Brain microvascular endothelial cell (primary cell): ENCODE measurements at regions not wholly inside any gene's neighbourhood (a gene's known extent, or its start where the extent isn't known, plus 50 kb on each side); places are given as distances from the start of the nearest gene placed in this dataset.
"Not testable (repeated sequence)": the region's sequence is repeated elsewhere in the genome, so short reads cannot be mapped to it uniquely, and the experiment has no call there.

Source experiments
- DNase-seq: peaks from one replicate; pipeline ENCODE4 v3.0.0-alpha.2; 2020
- H3K27ac ChIP-seq: fragments of 250-450 bp; sonication (Bioruptor Pico); 2 replicates; pipeline ENCODE4 v1.5.1; 2020; ENCODE audit warnings: mild to moderate bottlenecking, moderate library complexity
- H3K27me3 ChIP-seq: fragments of 250-450 bp; sonication (Bioruptor Pico); replicated peaks from 2 replicates; pipeline ENCODE4 v1.5.1; 2020; ENCODE audit warnings: mild to moderate bottlenecking
- H3K36me3 ChIP-seq: fragments of 250-450 bp; sonication (Bioruptor Pico); replicated peaks from 2 replicates; pipeline ENCODE4 v1.5.1; 2020; ENCODE audit warnings: mild to moderate bottlenecking
- H3K4me3 ChIP-seq: 2 replicates; pipeline ENCODE4 v1.5.1; 2011; ENCODE audit warnings: low read depth, mild to moderate bottlenecking, control low read depth, low read length, moderate library complexity
- CTCF ChIP-seq: IDR thresholded peaks from 2 replicates; pipeline ENCODE4 v1.5.1; 2011; ENCODE audit warnings: low read depth, mild to moderate bottlenecking, moderate library complexity, low read length, control low read depth, inconsistent platforms; ENCODE audit errors: missing control alignments
- in situ Hi-C: cut with HindIII; loops from 2 replicates; pipeline ENCODE4 v1.10.0; 2017; ENCODE audit warnings: low sequenced_read_pairs, low pct_ligation_motif_present

- in situ Hi-C loops: no loop called here
- no peaks in the 10 kb centered on the region for H3K36me3 ChIP-seq
- peak; percentile 62 for DNase-seq
- H3K27ac ChIP-seq: no peak overlapping the region
- no peak for TF ChIP-seq CTCF
- no peak overlapping the region for H3K4me3 ChIP-seq
- no peaks in the 10 kb centered on the region for H3K27me3 ChIP-seq
These were observed 214.9 kb downstream of the KTN1 start for GRCh38 chr14:55794655-55795595.

- peak overlapping the region; percentile 45 for H3K27ac ChIP-seq
- H3K4me3 ChIP-seq, H3K27me3 ChIP-seq, in situ Hi-C loops, H3K36me3 ChIP-seq: not testable (repeated sequence)
- DNase-seq: peak; percentile 82
These were observed 216.5 kb downstream of the KTN1 start for GRCh38 chr14:55796513-55796912.

GRCh38 chr14:55798406-55798805, 218.4 kb downstream of the KTN1 start:
- in situ Hi-C loops: no loop called here
- H3K36me3 ChIP-seq: no peaks in the 10 kb centered on the region
- TF ChIP-seq CTCF: no peak

GRCh38 chr14:55799508-55800095, 219.6 kb downstream of the KTN1 start:
- in situ Hi-C loops: no loop called here
- DNase-seq: no peak
- H3K27me3 ChIP-seq: no peaks in the 10 kb centered on the region
- TF ChIP-seq CTCF: no peak
- H3K4me3 ChIP-seq: no peak overlapping the region
- no peaks in the 10 kb centered on the region for H3K36me3 ChIP-seq
- H3K27ac ChIP-seq: no peak overlapping the region

More at GRCh38 chr14:55798406-55798805, 218.4 kb downstream of the KTN1 start:
- no peak for DNase-seq
- H3K4me3 ChIP-seq: no peak overlapping the region
- H3K27ac ChIP-seq: no peak overlapping the region
- H3K27me3 ChIP-seq: no peaks in the 10 kb centered on the region

- no peaks in the 10 kb centered on the region for H3K36me3 ChIP-seq
- no peak for TF ChIP-seq CTCF
- H3K4me3 ChIP-seq: no peak overlapping the region
- H3K27ac ChIP-seq: no peak overlapping the region
- DNase-seq: no peak
- in situ Hi-C loops: no loop called here
- no peaks in the 10 kb centered on the region for H3K27me3 ChIP-seq
These were observed 220.3 kb downstream of the KTN1 start for GRCh38 chr14:55800156-55800785.

GRCh38 chr14:55801121-55801520, 221.1 kb downstream of the KTN1 start:
- H3K27ac ChIP-seq: no peak overlapping the region
- in situ Hi-C loops: no loop called here
- no peak for TF ChIP-seq CTCF
- H3K36me3 ChIP-seq: no peaks in the 10 kb centered on the region
- DNase-seq: no peak
- no peak overlapping the region for H3K4me3 ChIP-seq
- no peaks in the 10 kb centered on the region for H3K27me3 ChIP-seq
